Trophoblast cell (in vitro differentiated cells and primary cell): ENCODE measurements at regions not wholly inside any gene's neighbourhood (a gene's known extent, or its start where the extent isn't known, plus 50 kb on each side); places are given as distances from the start of the nearest gene placed in this dataset.
A peak's percentile ranks its signal among the peaks of the same experiment; 100 is the strongest.

Source experiments
- DNase-seq, 2 donors: peaks; one replicate each; pipeline ENCODE4 v3.0.0-alpha.2; 2016
- H2AFZ ChIP-seq: 2 replicates; pipeline ENCODE4 v1.6.1; 2013; ENCODE audit warnings: low read length, moderate library complexity, mild to moderate bottlenecking; ENCODE audit not compliant: insufficient read depth, poor library complexity
- H2AK5ac ChIP-seq: 2 replicates; pipeline ENCODE4 v1.6.1; 2013; ENCODE audit warnings: mild to moderate bottlenecking, low read length
- H2BK120ac ChIP-seq: 2 replicates; pipeline ENCODE4 v1.6.1; 2013; ENCODE audit warnings: low read length, mild to moderate bottlenecking, moderate library complexity; ENCODE audit not compliant: insufficient read depth, poor library complexity
- H2BK12ac ChIP-seq: 2 replicates; pipeline ENCODE4 v1.6.1; 2013; ENCODE audit warnings: mild to moderate bottlenecking, low read length, moderate library complexity
- H2BK5ac ChIP-seq: 2 replicates; pipeline ENCODE4 v1.6.1; 2013; ENCODE audit warnings: low read length, low read depth, moderate library complexity, mild to moderate bottlenecking; ENCODE audit not compliant: poor library complexity
- H3K14ac ChIP-seq: 2 replicates; pipeline ENCODE4 v1.6.1; 2013; ENCODE audit warnings: mild to moderate bottlenecking, low read length
- H3K18ac ChIP-seq: 2 replicates; pipeline ENCODE4 v1.6.1; 2013; ENCODE audit warnings: mild to moderate bottlenecking, low read length
- H3K23ac ChIP-seq: 2 replicates; pipeline ENCODE4 v1.6.1; 2013; ENCODE audit warnings: low read length
- H3K27ac ChIP-seq: 2 replicates; pipeline ENCODE4 v1.5.1; 2013; ENCODE audit warnings: low read depth, mild to moderate bottlenecking, inconsistent platforms, low read length, moderate library complexity
- H3K27me3 ChIP-seq: 2 replicates; pipeline ENCODE4 v1.6.1; 2013; ENCODE audit warnings: inconsistent platforms, mild to moderate bottlenecking, low read length, moderate library complexity; ENCODE audit not compliant: insufficient read depth
- H3K36me3 ChIP-seq, 2 experiments: 1 replicate in 1 of 2; 2 replicates in 1 of 2; pipeline ENCODE4 v1.6.1; 2013; ENCODE audit warnings: low read length in 2 of 2, mild to moderate bottlenecking in 2 of 2, moderate library complexity in 1 of 2; ENCODE audit not compliant: insufficient read depth in 2 of 2, control insufficient read depth in 1 of 2
- H3K4ac ChIP-seq: 2 replicates; pipeline ENCODE4 v1.6.1; 2013; ENCODE audit warnings: low read depth, mild to moderate bottlenecking, low read length, moderate library complexity
- H3K4me1 ChIP-seq, 2 experiments: 1 replicate in 1 of 2; 2 replicates in 1 of 2; pipeline ENCODE4 v1.6.1; 2013; ENCODE audit warnings: low read length in 2 of 2, mild to moderate bottlenecking in 2 of 2, moderate library complexity in 1 of 2; ENCODE audit not compliant: insufficient read depth in 2 of 2, control insufficient read depth in 1 of 2
- H3K4me2 ChIP-seq: 2 replicates; pipeline ENCODE4 v1.6.1; 2013; ENCODE audit warnings: inconsistent platforms, mild to moderate bottlenecking, low read length, moderate library complexity
- H3K4me3 ChIP-seq: 2 replicates; pipeline ENCODE4 v1.5.1; 2013; ENCODE audit warnings: mild to moderate bottlenecking, low read depth, low read length, inconsistent platforms
- H3K79me1 ChIP-seq: one replicate; pipeline ENCODE4 v1.6.1; 2013; ENCODE audit warnings: low read length
- H3K79me2 ChIP-seq: 2 replicates; pipeline ENCODE4 v1.6.1; 2013; ENCODE audit warnings: low read length, mild to moderate bottlenecking; ENCODE audit not compliant: control insufficient read depth, insufficient read depth, poor library complexity
- H3K9ac ChIP-seq: 2 replicates; pipeline ENCODE4 v1.6.1; 2013; ENCODE audit warnings: mild to moderate bottlenecking, low read length
- H3K9me3 ChIP-seq: 2 replicates; pipeline ENCODE4 v1.6.1; 2013; ENCODE audit warnings: low read depth, mild to moderate bottlenecking, control low read depth, inconsistent platforms, low read length; ENCODE audit not compliant: insufficient read depth
- H4K12ac ChIP-seq: 2 replicates; pipeline ENCODE4 v1.6.1; 2013; ENCODE audit warnings: low read depth, mild to moderate bottlenecking, low read length, moderate library complexity
- H4K8ac ChIP-seq: 2 replicates; pipeline ENCODE4 v1.6.1; 2013; ENCODE audit warnings: low read depth, mild to moderate bottlenecking, low read length, moderate library complexity
- H4K91ac ChIP-seq: one replicate; pipeline ENCODE4 v1.6.1; 2013; ENCODE audit warnings: low read depth, mild to moderate bottlenecking, low read length, moderate library complexity
- WGBS: extraction: QIAGEN DNeasy Blood & Tissue Kit; methylation state at CpG from one replicate; pipeline ENCODE4 v1.1.7; 2013; ENCODE audit warnings: missing lambda C conversion rate; ENCODE audit not compliant: insufficient read length, insufficient coverage; ENCODE audit errors: extremely low coverage; 5-methylcytosine and 5-hydroxymethylcytosine counted together

GRCh38 chr20:56091628-56092234, 86.4 kb upstream of the CBLN4 start:
- WGBS: no CpG with 5 or more reads among the region's 2 CpGs
- Histone ChIP-seq H3K23ac (no peak overlapping the region), H2AFZ (no peak overlapping the region), H3K79me2 (no peaks in the 10 kb centered on the region), H2BK12ac (no peak overlapping the region), H3K14ac (no peak overlapping the region), H4K8ac (no peak overlapping the region), H3K4me3 (no peak overlapping the region), H2AK5ac (no peak overlapping the region), H4K12ac (no peak overlapping the region), H3K18ac (no peak overlapping the region), H3K36me3 (no peaks in the 10 kb centered on the region), H3K9me3 (peaks cover 14% of the 10 kb centered on the region), H4K91ac (no peak overlapping the region), H3K4me2 (no peak overlapping the region), H2BK120ac (no peak overlapping the region), H3K4ac (no peak overlapping the region), H3K27ac (no peak overlapping the region), H3K4me1 (no peaks in the 10 kb centered on the region), H3K79me1 (no peaks in the 10 kb centered on the region), H3K27me3 (no peaks in the 10 kb centered on the region), H3K9ac (no peak overlapping the region), H2BK5ac (no peak overlapping the region)
- DNase-seq: peak; percentile 42 to 47

- H2AK5ac ChIP-seq: no peak overlapping the region
- H3K79me1 ChIP-seq: no peaks in the 10 kb centered on the region
- no peak overlapping the region for H3K18ac ChIP-seq
- no peak overlapping the region for H3K4me3 ChIP-seq
- no peak overlapping the region for H3K14ac ChIP-seq
- no CpG with 5 or more reads among the region's 5 CpGs for WGBS
- H3K27me3 ChIP-seq: no peaks in the 10 kb centered on the region
- no peak for DNase-seq
- no peak overlapping the region for H3K9ac ChIP-seq
- H3K9me3 ChIP-seq: peaks cover 16% of the 10 kb centered on the region
- no peak overlapping the region for H4K12ac ChIP-seq
- no peak overlapping the region for H3K4ac ChIP-seq
- H3K36me3 ChIP-seq: no peaks in the 10 kb centered on the region
- no peak overlapping the region for H4K8ac ChIP-seq
- no peak overlapping the region for H2BK5ac ChIP-seq
- H3K79me2 ChIP-seq: no peaks in the 10 kb centered on the region
- no peak overlapping the region for H2BK120ac ChIP-seq
- no peaks in the 10 kb centered on the region for H3K4me1 ChIP-seq
- H3K4me2 ChIP-seq: no peak overlapping the region
- H2AFZ ChIP-seq: no peak overlapping the region
- no peak overlapping the region for H3K23ac ChIP-seq
- H4K91ac ChIP-seq: no peak overlapping the region
- no peak overlapping the region for H3K27ac ChIP-seq
- H2BK12ac ChIP-seq: no peak overlapping the region
These were observed 88.9 kb upstream of the CBLN4 start for GRCh38 chr20:56094228-56094627.

DNA sequence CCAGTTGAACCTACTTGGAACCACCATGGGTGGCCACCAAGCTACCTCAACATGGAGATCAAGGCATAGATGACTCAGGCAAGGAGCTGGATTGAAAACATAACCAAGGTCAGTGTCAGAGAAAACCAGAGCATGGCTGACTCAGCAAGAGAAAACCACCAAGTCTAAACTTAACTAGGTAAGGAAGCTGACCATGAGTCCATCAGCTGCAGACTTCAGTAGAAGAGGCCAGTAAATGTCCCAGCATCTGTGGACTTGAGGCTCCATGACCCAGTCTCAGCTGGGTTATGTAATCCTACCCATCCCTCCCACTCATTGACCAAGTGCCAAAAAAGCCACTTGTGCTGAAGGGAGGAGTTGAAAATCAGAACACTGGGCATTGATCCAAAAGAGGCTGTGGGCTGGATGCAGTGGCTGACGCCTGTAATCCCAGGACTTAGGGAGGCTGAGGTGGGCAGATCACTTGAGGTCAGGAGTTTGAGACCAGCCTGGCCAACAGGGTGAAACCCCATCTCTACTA, 93.7 kb upstream of the CBLN4 start:
- Histone ChIP-seq H2BK12ac (no peak overlapping the region), H3K4me1 (no peaks in the 10 kb centered on the region), H2BK5ac (no peak overlapping the region), H2AFZ (no peak overlapping the region), H3K36me3 (no peaks in the 10 kb centered on the region), H3K79me1 (no peaks in the 10 kb centered on the region), H3K14ac (no peak overlapping the region), H2AK5ac (no peak overlapping the region), H3K27ac (no peak overlapping the region), H3K79me2 (no peaks in the 10 kb centered on the region), H3K27me3 (no peaks in the 10 kb centered on the region), H3K4me3 (no peak overlapping the region), H3K4ac (no peak overlapping the region), H2BK120ac (no peak overlapping the region), H3K9me3 (peaks cover 15% of the 10 kb centered on the region), H4K12ac (no peak overlapping the region), H4K91ac (no peak overlapping the region), H3K4me2 (no peak overlapping the region), H3K9ac (no peak overlapping the region), H3K23ac (no peak overlapping the region), H3K18ac (no peak overlapping the region), H4K8ac (no peak overlapping the region)
- DNase-seq: no peak
- no CpG with 5 or more reads among the region's 1 CpG for WGBS

- Histone ChIP-seq H3K4me3 (no peak overlapping the region), H4K91ac (no peak overlapping the region), H2AK5ac (no peak overlapping the region), H2AFZ (no peak overlapping the region), H4K8ac (no peak overlapping the region), H4K12ac (no peak overlapping the region), H3K27ac (no peak overlapping the region), H3K4me1 (no peaks in the 10 kb centered on the region), H3K79me1 (no peaks in the 10 kb centered on the region), H3K18ac (no peak overlapping the region), H2BK12ac (no peak overlapping the region), H3K27me3 (no peaks in the 10 kb centered on the region), H3K14ac (no peak overlapping the region), H3K79me2 (no peaks in the 10 kb centered on the region), H3K4ac (no peak overlapping the region), H3K4me2 (no peak overlapping the region), H2BK5ac (no peak overlapping the region), H2BK120ac (no peak overlapping the region), H3K23ac (no peak overlapping the region), H3K9me3 (peaks cover 4% of the 10 kb centered on the region), H3K9ac (no peak overlapping the region), H3K36me3 (no peaks in the 10 kb centered on the region)
- no peak for DNase-seq
- WGBS: no CpG with 5 or more reads among the region's 9 CpGs
These were observed 106.8 kb upstream of the CBLN4 start for GRCh38 chr20:56111961-56112730.
